ENCODE measurements at regions not wholly inside any gene's neighbourhood (a gene's known extent, or its start where the extent isn't known, plus 50 kb on each side); places are given as distances from the start of the nearest gene placed in this dataset.
"Not testable (repeated sequence)": the region's sequence is repeated elsewhere in the genome, so short reads cannot be mapped to it uniquely, and the experiment has no call there.

DNA sequence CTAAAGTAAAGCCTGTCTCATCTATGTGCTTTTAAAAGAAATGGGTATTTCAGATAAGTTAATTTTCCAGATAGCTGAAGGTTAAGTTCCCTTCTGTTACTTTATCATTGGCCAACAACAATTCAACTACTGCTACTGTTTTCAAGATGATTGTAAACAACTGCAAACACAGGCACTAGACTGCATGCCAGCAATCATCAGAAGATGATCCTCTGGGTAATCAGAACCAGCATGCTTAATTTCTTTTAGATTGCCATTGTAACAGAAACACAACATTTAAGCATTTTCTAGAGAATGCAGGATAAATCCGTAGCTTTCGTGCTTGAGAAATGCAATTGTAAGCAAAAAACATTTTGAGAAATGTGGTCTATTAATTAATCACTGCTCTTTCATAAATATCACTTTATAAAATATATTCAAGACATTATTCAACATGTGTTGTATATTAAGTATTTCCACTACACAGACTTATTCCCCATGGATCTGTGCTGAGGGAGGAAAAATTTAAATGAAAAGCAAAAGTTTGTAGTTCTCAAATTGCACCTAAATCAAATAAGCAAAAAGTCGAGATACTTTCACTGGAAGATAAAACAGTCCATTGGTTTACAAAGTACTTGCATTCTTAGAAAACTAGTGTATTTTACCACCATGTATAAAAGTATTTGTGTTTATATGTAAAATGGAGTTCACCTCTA is 133.7 kb downstream of the ATL2 start:
- POLR2A ChIA-PET: no interaction called here
- CTCF ChIA-PET: interaction anchor here (1.2 kb wide), 1 partner anchor 261 kb away, joined by 3 read pairs; no protein-coding TSS in a partner anchor

DNA sequence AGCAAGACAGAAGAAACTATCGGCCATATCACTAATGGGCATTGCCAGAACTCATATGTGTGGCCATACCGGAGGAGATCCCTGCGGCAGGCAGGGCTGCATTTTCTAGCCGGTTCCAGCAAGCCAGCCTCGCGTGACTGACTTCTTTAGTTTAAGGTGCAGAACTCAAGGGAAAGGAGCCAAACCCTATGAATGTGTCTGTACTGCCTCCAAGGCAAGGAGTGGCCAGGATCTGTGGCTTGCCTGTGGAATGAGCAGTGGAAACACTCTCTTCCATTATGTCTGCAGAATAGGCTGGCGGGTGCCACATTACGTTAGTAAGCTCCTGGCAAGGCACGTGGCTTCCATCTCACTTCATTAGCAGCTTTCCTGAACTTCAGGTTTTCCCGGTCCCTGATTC is 137.6 kb downstream of the ATL2 start:
- no peak for DNase-seq (ENCODE audit: low read depth, low spot score)
- CTCF ChIA-PET: no interaction called here
- no peak overlapping the region for H3K4me3 ChIP-seq (ENCODE audit: low read depth, low read length)
- TF ChIP-seq, protein P1, sequence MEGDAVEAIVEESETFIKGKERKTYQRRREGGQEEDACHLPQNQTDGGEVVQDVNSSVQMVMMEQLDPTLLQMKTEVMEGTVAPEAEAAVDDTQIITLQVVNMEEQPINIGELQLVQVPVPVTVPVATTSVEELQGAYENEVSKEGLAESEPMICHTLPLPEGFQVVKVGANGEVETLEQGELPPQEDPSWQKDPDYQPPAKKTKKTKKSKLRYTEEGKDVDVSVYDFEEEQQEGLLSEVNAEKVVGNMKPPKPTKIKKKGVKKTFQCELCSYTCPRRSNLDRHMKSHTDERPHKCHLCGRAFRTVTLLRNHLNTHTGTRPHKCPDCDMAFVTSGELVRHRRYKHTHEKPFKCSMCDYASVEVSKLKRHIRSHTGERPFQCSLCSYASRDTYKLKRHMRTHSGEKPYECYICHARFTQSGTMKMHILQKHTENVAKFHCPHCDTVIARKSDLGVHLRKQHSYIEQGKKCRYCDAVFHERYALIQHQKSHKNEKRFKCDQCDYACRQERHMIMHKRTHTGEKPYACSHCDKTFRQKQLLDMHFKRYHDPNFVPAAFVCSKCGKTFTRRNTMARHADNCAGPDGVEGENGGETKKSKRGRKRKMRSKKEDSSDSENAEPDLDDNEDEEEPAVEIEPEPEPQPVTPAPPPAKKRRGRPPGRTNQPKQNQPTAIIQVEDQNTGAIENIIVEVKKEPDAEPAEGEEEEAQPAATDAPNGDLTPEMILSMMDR (IDR thresholded peaks at IDR 0.05; ENCODE audit: insufficient read depth, low read length, missing control alignments): no peak
- POLR2A ChIA-PET: no interaction called here

More for the DNA sequence above, 133.7 kb downstream of the ATL2 start:
- TF ChIP-seq, protein P1 (IDR thresholded peaks at IDR 0.05; ENCODE audit: insufficient read depth, low read length, missing control alignments): no peak
- DNase-seq (ENCODE audit: low read depth, low spot score): no peak
- H3K4me3 ChIP-seq (ENCODE audit: low read depth, low read length): no peak overlapping the region

DNA sequence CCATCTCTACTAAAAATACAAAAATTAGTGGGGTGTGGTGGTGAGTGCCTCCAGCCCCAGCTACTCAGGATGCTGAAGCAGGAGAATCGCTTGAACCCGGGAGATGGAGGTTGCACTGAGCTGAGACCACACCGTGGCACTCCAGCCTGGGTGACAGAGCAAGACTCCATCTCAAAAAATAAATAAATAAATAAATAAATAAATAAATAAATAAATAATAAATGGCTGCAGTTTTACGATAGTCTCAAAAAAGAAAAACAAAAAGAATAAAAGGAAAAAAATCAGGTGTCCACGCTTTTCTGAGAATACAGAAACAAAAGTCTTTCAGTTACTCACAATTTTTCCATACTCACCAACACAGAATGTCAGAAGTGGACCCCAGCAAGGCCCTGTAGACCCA is 138.4 kb downstream of the ATL2 start:
- POLR2A ChIA-PET; DNase-seq (ENCODE audit: low read depth, low spot score); H3K4me3 ChIP-seq (ENCODE audit: low read depth, low read length); CTCF ChIA-PET: not testable (repeated sequence)

DNA sequence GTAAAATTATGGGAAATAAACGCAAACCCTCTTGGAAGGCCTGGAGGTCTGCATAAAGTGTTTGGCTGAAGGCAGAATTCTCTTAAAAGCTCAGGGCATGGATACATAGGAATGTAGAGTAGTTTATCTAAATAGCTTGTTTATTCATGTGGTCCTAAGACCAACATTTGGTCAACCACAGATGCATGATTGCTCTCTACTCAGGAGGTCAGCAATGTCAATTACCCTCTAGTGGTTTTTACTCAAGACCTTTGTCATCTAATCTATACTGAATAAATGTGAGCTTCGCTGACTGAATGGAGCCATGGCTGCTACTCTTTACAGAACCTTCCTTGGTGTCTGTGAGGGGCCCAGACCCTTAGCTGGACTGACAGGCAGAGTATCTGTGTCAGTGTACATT is 139.8 kb downstream of the ATL2 start:
- ChIA-PET CTCF (interaction anchor here (0.6 to 0.7 kb wide), 2 partner anchors 121 to 274 kb away, joined by 3 read pairs; no protein-coding TSS in a partner anchor), POLR2A (no interaction called here)
- H3K4me3 ChIP-seq (ENCODE audit: low read depth, low read length): no peak overlapping the region
- DNase-seq (ENCODE audit: low read depth, low spot score): no peak
- TF ChIP-seq, protein P1 (IDR thresholded peaks at IDR 0.05; ENCODE audit: insufficient read depth, low read length, missing control alignments): no peak

DNA sequence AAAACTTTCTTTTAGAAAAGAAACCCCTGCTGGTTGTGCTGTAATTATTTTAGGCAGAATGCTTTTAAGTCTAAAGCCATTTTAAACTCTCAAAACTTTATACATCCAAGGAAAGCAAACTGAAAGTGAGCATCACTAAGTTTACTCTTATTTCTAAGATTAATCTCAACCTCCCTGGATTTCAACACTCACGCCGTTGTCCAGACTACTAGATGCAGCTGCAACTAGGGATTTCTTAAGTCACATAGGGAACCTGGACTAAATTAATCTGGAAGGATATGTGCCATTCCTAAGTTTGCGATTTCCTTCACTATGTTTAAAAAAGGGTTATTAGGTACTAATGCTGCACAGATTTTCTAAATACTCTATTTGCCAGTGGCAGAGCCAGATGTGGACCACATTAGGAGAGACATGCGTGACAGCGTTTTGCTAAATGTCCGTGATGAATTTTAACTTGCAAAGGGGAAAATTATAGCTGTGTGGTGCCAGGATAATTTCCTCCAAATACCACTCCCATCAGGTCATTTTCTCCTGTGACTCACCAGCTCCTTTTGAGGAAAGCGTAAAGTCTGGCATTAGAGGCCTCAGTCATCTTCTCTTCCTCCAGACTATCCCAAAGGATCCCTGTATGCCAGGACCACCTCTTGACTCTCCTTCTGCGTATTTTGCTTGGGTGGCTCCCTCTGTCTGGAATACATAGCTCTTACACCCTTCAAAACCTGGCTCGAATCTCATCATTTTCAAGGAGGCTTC is 143.7 kb downstream of the ATL2 start:
- ChIA-PET POLR2A (interaction anchor here (0.9 kb wide), 1 partner anchor 14 kb away, joined by 3 read pairs; no protein-coding TSS in a partner anchor), CTCF (interaction anchor here (0.9 to 2.3 kb wide), 5 partner anchors 9 to 156 kb away, joined by 3 to 10 read pairs (median 4); no protein-coding TSS in a partner anchor)
- DNase-seq (ENCODE audit: low read depth, low spot score): peak; percentile 9
- TF ChIP-seq, protein P1 (IDR thresholded peaks at IDR 0.05; ENCODE audit: insufficient read depth, low read length, missing control alignments): peak; percentile 30
- no peak overlapping the region for H3K4me3 ChIP-seq (ENCODE audit: low read depth, low read length)

DNA sequence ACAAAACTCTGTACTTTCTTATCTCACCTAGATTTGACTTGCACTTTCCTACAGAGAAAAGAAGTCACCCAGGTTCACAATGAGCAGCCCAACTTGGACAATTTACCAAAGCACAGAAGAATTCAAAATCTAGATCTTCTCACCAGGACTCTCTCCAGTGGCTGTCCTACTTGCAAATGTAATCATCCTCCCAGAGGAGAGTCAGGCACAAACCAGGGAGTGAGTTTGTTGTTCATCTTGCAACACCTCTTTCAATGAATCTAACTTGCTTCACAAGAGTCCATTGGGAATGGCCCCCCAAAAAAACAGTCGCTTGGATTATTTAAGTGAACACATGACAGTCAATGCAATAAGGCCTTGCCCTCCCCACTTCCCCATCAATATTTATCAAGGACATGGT is 144.6 kb downstream of the ATL2 start:
- no peak overlapping the region for H3K4me3 ChIP-seq (ENCODE audit: low read depth, low read length)
- TF ChIP-seq, protein P1 (IDR thresholded peaks at IDR 0.05; ENCODE audit: insufficient read depth, low read length, missing control alignments): no peak
- no peak for DNase-seq (ENCODE audit: low read depth, low spot score)
- ChIA-PET POLR2A (no interaction called here), CTCF (interaction anchor here (1.0 to 2.3 kb wide), 3 partner anchors 10 to 155 kb away, joined by 3 to 10 read pairs (median 4); no protein-coding TSS in a partner anchor)

Measured in AG04449 (cell line).